Activated CD8-positive, alpha-beta T cell treated with anti-CD3 and anti-CD28 coated beads for 36 hours (primary cell): ENCODE measurements at regions not wholly inside any gene's neighbourhood (a gene's known extent, or its start where the extent isn't known, plus 50 kb on each side); places are given as distances from the start of the nearest gene placed in this dataset.

Experiments
- ATAC-seq: fragments of 200-7000 bp; cut with Tn5 transposase; one replicate; pipeline ENCODE4 v1.10.0; 2021; ENCODE audit warnings: mild to moderate bottlenecking, moderate library complexity
- CTCF ChIA-PET: fragments of 350-600 bp; sonication (Branson Sonifier 250); formaldehyde crosslinking; loops from one replicate; lab custom pipeline; 2021; ENCODE audit warnings: antibody characterized with exemption; lab: Charles Lee
- POLR2A ChIA-PET: fragments of 350-600 bp; sonication (Branson Sonifier 250); formaldehyde crosslinking; loops from one replicate; lab custom pipeline; 2021; ENCODE audit warnings: antibody characterized with exemption; lab: Charles Lee
- DNase-seq: peaks from one replicate; pipeline ENCODE4 v3.0.0-alpha.2; 2020
- H3K27ac Mint-ChIP-seq: one replicate; pipeline ENCODE4 v1.8.0; 2021; ENCODE audit warnings: mild to moderate bottlenecking, mixed read lengths
- H3K27me3 Mint-ChIP-seq: one replicate; pipeline ENCODE4 v1.8.0; 2021; ENCODE audit warnings: mixed read lengths
- H3K36me3 Mint-ChIP-seq: one replicate; pipeline ENCODE4 v1.8.0; 2021; ENCODE audit warnings: low read depth, mixed read lengths
- H3K4me1 Mint-ChIP-seq: one replicate; pipeline ENCODE4 v1.8.0; 2021; ENCODE audit warnings: low read depth, mixed read lengths
- H3K4me3 Mint-ChIP-seq: one replicate; pipeline ENCODE4 v1.8.0; 2021; ENCODE audit warnings: mild to moderate bottlenecking, moderate library complexity, mixed read lengths
- H3K9me3 Mint-ChIP-seq: one replicate; pipeline ENCODE4 v1.8.0; 2021; ENCODE audit warnings: mixed read lengths
- intact Hi-C: fragments of 100-400 bp; cut with micrococcal nuclease; formaldehyde crosslinking; loops from one replicate; pipeline ENCODE4 v1.10.0; 2022
- TF ChIP-seq, protein P1 (sequence below): fragments of 200-600 bp; IDR thresholded peaks from one replicate; pipeline ENCODE4 v1.8.0; 2022; ENCODE audit warnings: antibody characterized with exemption, mild to moderate bottlenecking

DNA sequence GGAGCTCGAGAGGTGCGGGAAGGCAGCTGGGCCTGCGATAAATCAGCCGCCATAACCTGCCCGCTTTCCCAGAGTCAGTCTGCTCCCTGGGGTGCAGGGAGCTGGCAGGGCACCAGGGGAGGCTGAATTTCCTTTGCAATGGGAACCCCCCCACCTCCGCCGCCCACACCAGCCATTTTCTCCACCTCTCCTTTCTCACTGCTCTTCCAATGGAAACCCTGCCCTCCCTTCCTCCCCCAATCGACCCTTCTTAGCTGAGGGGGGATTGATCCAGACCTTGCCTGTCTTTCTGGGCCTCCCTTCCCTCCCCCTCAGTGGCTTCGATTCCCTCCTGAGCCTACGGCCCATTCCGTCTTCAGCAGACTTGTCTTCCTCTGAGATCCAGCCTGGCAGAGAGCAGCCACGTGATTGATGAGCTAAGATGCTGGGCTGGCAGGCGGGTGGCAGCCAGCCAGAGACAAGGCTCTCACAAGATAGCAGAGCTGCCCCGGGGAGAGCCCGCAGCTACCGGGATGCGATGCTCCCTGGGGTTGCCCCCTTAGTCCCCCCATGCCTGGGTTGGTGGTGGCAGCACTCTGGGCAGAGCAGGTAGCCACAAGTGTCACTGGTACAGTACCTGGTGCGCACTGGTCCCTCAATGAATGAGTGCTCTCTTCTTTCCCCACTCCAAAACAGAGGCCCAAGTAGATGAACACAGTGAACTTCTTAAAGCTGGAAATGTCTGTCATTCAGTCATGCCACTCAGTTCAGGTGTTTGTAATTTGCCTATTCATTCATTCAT is 53.7 kb upstream of the FABP6 start:
- Mint-ChIP-seq H3K27me3 (no peaks in the 10 kb centered on the region), H3K9me3 (no peaks in the 10 kb centered on the region), H3K4me1 (no peaks in the 10 kb centered on the region), H3K36me3 (no peaks in the 10 kb centered on the region), H3K4me3 (no peak overlapping the region), H3K27ac (no peak overlapping the region)
- ATAC-seq (no peak), DNase-seq (no peak)
- POLR2A ChIA-PET = no interaction called here
- intact Hi-C loops = no loop called here
- CTCF ChIA-PET = interaction anchor here (1.4 kb wide), 1 partner anchor 170 kb away, joined by 6 read pairs; no protein-coding TSS in a partner anchor
- TF ChIP-seq, protein P1, sequence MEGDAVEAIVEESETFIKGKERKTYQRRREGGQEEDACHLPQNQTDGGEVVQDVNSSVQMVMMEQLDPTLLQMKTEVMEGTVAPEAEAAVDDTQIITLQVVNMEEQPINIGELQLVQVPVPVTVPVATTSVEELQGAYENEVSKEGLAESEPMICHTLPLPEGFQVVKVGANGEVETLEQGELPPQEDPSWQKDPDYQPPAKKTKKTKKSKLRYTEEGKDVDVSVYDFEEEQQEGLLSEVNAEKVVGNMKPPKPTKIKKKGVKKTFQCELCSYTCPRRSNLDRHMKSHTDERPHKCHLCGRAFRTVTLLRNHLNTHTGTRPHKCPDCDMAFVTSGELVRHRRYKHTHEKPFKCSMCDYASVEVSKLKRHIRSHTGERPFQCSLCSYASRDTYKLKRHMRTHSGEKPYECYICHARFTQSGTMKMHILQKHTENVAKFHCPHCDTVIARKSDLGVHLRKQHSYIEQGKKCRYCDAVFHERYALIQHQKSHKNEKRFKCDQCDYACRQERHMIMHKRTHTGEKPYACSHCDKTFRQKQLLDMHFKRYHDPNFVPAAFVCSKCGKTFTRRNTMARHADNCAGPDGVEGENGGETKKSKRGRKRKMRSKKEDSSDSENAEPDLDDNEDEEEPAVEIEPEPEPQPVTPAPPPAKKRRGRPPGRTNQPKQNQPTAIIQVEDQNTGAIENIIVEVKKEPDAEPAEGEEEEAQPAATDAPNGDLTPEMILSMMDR = no peak

DNA sequence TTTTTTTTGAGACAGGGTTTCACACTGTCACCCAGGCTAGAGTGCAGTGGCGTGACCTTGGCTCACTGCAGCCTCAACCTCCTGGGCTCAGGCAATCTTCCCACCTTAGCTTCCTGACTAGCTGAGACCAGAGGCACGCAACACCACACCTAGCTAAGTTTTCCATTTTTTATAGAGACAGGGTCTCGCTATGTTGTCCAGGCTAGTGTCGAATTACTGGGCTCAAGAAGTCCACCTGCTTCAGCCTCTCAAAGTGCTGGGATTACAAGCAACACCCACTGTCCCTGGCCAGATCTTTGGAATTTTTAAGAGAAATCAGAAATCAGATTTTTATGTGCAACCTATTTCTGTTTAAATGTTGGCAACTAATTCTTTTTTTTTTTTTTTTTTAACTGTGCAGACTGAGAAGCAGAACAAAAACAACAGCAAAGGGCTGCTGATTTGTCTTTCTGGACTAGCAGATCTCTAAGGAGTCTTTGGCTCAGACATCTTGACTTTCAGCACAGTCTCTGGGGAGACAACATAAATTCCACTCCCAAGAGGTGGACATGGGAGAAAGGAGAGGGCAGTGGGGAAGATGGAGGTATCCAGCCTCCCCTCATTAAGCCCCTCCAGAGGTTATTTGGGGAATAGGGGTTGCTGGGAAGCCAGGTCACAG is 54.4 kb upstream of the FABP6 start:
- H3K36me3 Mint-ChIP-seq = no peaks in the 10 kb centered on the region
- H3K27ac Mint-ChIP-seq = no peak overlapping the region
- H3K9me3 Mint-ChIP-seq = no peaks in the 10 kb centered on the region
- TF ChIP-seq, protein P1 = no peak
- H3K4me1 Mint-ChIP-seq = no peaks in the 10 kb centered on the region
- ChIA-PET CTCF (no interaction called here), POLR2A (no interaction called here)
- DNase-seq (no peak), ATAC-seq (no peak)
- intact Hi-C loops = no loop called here
- H3K4me3 Mint-ChIP-seq = no peak overlapping the region
- H3K27me3 Mint-ChIP-seq = no peaks in the 10 kb centered on the region

DNA sequence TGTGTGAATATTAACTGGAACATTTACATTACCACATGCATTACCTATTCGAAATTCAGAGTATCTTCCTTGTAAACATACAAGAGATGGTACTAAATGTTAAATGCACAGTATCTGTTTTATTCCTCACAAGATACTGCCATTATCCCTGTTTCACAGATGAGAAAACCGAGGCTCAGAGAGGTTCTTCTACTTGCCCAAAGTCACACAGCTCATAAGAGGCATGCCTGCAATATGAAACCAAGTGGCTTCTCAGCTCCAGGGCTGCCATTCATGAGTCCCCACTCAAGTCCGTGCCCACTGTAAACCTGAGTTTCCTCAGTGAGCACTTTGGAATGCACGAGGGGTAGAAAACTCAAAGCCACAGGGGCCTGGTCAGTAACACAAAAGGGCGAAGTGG is 55.0 kb upstream of the FABP6 start:
- POLR2A ChIA-PET = no interaction called here

DNA sequence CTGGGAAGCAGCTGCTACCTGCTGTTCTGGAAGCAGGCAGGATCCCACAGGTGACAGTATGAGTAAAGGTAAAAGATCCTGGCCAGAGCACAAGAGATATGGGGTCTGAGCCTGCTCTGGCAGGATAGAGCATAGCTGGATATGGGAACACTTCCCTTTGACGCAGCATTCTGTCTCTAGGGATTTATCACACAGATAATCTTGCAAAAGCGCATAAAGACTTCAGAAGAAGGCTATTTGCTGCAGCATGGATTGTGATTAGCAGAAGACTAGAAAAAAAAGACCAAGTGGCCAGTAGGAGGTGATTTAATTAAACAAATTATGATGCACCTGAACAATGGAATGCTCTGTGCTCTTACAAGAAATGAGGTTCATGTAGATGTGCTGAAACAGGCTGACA is 52.4 kb upstream of the PWWP2A start:
- intact Hi-C loops = no loop called here
- no peak overlapping the region for H3K27ac Mint-ChIP-seq
- H3K4me1 Mint-ChIP-seq = no peaks in the 10 kb centered on the region
- no peaks in the 10 kb centered on the region for H3K9me3 Mint-ChIP-seq
- H3K4me3 Mint-ChIP-seq = no peak overlapping the region
- no peak for DNase-seq
- peaks cover 6% of the 10 kb centered on the region for H3K27me3 Mint-ChIP-seq
- no peak for ATAC-seq
- CTCF ChIA-PET = no interaction called here
- TF ChIP-seq, protein P1 = no peak
- POLR2A ChIA-PET = no interaction called here
- no peaks in the 10 kb centered on the region for H3K36me3 Mint-ChIP-seq

More for the DNA sequence above, 55.0 kb upstream of the FABP6 start:
- TF ChIP-seq, protein P1 = no peak
- H3K36me3 Mint-ChIP-seq = no peaks in the 10 kb centered on the region
- H3K27me3 Mint-ChIP-seq = no peaks in the 10 kb centered on the region
- no peak overlapping the region for H3K27ac Mint-ChIP-seq
- no peak for ATAC-seq
- H3K9me3 Mint-ChIP-seq = no peaks in the 10 kb centered on the region
- H3K4me1 Mint-ChIP-seq = no peaks in the 10 kb centered on the region
- intact Hi-C loops = no loop called here
- CTCF ChIA-PET = no interaction called here
- no peak for DNase-seq
- H3K4me3 Mint-ChIP-seq = no peak overlapping the region

DNA sequence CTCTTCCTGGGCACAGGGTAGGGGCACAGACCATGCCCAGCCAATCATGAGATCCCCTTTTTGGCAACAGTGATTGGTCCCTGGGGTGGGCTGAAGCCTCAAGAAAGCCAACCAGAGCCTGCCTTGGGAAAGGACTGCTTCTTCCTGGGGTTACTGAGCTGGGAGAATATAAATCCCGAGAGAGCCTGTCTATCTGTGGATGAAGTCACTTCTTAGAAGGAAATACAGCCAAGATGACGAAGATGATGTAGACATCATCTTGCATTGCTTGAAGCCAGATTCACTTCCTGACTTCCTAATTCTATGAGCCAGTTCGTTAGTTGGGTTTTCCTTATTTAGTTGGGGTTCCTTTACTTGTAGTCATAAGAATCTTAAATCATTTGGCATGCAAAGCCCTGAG is 50.1 kb upstream of the PWWP2A start:
- POLR2A ChIA-PET = no interaction called here
- intact Hi-C loops = no loop called here
- Mint-ChIP-seq H3K36me3 (no peaks in the 10 kb centered on the region), H3K9me3 (no peaks in the 10 kb centered on the region), H3K27ac (no peak overlapping the region), H3K4me3 (no peak overlapping the region), H3K4me1 (no peaks in the 10 kb centered on the region), H3K27me3 (peaks cover 21% of the 10 kb centered on the region)
- DNase-seq (no peak), ATAC-seq (no peak)
- TF ChIP-seq, protein P1 = no peak
- CTCF ChIA-PET = no interaction called here
